Omental fat pad (tissue), 3 donors: ENCODE measurements at regions not wholly inside any gene's neighbourhood (a gene's known extent, or its start where the extent isn't known, plus 50 kb on each side); places are given as distances from the start of the nearest gene placed in this dataset.

ENCODE experiments used
- ATAC-seq: fragments of 150-250 bp; one replicate; pipeline ENCODE4 v1.9.1; 2016; ENCODE audit warnings: mild to moderate bottlenecking, moderate library complexity; ENCODE audit not compliant: low FRiP score
- DNase-seq: peaks from one replicate; pipeline ENCODE4 v3.0.0-alpha.2; 2019; ENCODE audit warnings: low spot score
- TF ChIP-seq, protein P1 (sequence below), 3 donors: fragments of 450-650 bp; IDR thresholded peaks; one replicate each; pipeline ENCODE4 v1.5.1; 2016 to 2017; ENCODE audit warnings: antibody characterized with exemption in 3 of 3, mild to moderate bottlenecking in 3 of 3, moderate library complexity in 2 of 3

DNA sequence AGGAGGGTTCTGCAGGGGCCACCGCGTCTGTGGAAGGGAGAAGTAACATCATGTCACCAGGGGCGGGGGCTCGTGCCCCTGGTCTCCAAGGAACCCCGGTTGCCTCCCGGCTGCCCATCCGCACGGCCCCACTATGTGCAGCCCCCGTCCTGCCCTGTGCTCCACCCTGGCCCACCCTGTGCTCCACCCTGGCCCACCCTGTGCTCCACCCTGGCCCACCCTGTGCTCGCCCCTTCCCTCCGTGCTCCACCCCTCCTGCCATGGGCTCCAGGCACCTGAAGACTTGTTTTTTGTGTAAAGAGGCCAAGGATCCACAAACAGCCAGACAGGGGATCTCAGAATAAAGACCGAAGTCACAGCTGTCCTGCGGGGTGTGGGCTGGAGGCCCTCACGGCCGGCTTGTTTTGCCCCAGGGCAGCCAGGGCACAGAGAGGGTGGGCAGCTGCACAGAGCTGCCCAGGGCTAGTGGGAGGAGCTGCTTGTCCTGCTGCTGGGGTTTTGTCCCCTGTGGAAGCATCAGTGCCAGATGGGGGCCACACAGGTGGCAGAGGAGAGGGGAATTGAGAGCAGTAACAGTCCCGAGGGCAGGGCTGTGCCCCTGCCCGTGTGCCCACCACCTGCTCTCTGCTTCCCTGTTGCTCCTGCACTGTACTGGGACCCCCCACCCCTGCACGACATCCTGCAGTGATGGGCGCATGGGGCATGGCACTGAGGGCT, 147.0 kb upstream of the CIBAR2 start:
- DNase-seq = no peak
- TF ChIP-seq, protein P1, sequence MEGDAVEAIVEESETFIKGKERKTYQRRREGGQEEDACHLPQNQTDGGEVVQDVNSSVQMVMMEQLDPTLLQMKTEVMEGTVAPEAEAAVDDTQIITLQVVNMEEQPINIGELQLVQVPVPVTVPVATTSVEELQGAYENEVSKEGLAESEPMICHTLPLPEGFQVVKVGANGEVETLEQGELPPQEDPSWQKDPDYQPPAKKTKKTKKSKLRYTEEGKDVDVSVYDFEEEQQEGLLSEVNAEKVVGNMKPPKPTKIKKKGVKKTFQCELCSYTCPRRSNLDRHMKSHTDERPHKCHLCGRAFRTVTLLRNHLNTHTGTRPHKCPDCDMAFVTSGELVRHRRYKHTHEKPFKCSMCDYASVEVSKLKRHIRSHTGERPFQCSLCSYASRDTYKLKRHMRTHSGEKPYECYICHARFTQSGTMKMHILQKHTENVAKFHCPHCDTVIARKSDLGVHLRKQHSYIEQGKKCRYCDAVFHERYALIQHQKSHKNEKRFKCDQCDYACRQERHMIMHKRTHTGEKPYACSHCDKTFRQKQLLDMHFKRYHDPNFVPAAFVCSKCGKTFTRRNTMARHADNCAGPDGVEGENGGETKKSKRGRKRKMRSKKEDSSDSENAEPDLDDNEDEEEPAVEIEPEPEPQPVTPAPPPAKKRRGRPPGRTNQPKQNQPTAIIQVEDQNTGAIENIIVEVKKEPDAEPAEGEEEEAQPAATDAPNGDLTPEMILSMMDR (IDR thresholded peaks at IDR 0.05) = no peak
- ATAC-seq = no peak

DNA sequence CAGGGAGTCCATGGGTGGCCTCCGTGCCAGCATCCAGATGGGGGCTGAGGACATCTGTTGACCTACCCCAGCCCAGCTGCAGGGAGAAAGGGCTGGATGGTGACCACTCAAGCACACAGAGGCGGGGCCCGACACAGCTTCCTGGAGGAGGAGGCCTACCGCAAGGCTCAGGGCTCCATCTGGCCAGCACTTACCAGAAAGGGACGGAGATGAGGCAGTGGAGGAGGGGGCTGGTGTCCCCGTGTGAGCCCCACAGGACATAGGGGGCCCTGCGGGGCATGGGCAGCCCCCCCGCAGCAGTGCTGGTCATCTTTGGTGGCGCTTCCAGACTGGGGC, 147.5 kb upstream of the CIBAR2 start:
- ATAC-seq (no peak), DNase-seq (no peak)
- TF ChIP-seq, protein P1 (IDR thresholded peaks at IDR 0.05) = no peak

DNA sequence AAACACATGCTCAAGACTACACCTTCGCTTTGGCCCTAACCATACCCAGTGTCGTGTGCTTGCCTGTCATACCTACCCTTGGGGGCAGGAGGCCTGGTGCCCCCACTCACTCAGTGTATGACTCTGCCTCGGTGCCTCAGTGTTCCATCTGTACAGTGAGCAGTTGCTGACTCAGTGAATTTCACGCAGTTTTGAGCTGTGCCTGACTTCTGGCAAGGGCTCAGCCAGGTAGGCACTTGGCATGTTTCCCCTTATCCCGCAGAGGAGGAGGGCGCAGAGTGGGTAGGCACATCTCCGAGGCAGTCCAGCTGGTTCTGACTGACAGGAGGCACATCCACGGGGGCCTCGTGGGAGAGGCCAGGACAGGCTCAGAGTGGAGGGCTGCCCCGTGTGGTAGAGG, 148.9 kb upstream of the CIBAR2 start:
- DNase-seq (no peak), ATAC-seq (no peak)
- TF ChIP-seq, protein P1 (IDR thresholded peaks at IDR 0.05) = no peak

DNA sequence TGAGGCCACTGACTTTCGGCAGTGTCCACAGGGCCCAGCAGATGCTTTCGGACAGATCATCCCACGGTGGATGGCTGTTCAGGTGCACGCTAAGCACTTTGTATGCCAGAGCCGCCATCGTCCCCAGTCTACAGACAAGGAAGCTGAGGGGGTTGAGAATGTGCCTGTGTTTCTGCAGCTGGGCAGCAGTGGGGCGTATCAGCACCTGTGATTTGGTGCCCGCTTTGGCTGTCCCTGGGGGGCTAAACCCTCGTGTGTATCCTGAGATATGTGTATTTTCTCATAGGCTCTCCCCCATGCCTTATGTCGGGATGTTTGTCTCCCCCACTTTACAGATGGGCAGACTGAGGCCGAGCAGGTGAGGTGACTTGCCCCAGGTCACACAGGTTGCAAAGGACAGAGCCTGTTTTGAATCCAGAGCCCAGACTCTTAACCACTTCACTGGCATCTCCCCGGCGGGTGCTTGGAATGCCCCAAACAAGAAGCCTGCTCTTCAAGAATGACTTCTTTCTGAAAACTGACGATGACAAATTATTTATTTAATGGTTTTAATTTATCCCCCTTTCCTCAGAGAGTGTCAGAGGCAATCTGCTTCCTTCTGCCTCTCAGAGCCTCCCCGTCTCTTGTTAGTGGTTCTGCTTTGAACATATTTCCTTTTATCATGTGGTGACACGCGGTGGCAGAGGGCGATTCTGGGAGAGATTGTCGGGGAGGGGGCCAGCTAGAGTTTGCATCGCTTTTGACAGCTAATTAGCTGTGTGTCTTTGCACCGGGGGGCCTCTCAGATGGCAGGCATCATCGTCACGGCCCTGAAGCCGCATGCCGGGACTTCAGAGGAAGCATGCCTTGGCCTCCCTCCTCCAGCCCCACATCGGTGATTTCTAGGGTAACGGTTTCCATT, 149.6 kb upstream of the CIBAR2 start:
- ATAC-seq (no peak), DNase-seq (no peak)
- TF ChIP-seq, protein P1 (IDR thresholded peaks at IDR 0.05) = no peak

DNA sequence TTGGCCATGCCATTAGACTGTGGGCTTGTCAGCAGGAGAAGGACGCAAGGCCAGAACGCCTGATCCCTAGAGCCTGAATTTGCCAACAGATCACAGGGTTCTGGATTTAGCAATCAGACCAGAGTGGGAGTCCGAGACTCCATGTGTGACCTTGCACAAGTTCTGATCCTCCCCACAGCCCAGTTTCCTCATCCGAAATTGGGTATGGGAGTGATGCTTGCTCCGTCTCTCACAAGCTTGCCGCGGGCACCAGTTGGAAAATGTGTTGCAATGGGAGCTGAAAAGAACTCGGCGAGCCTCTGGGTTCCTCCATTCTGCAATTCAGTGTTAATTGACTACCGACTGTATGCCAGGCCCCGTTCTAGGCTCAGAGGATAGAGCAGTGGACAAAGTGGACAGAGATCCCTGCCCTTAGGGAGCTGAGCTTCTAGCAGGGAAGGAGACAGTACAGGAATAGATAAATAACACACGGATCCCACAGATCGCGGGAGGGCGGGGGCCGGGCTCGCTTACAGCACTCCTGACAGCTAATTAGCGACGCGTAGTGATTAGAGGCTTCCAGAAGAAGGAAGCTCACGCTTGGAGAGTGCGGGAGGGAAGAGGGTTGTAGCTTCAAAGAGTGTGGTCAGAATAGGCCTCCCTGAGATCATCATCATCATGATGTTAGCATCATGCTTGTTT, 150.4 kb upstream of the CIBAR2 start:
- ATAC-seq = peak; percentile 25
- TF ChIP-seq, protein P1 (IDR thresholded peaks at IDR 0.05) = no peak
- DNase-seq = no peak

DNA sequence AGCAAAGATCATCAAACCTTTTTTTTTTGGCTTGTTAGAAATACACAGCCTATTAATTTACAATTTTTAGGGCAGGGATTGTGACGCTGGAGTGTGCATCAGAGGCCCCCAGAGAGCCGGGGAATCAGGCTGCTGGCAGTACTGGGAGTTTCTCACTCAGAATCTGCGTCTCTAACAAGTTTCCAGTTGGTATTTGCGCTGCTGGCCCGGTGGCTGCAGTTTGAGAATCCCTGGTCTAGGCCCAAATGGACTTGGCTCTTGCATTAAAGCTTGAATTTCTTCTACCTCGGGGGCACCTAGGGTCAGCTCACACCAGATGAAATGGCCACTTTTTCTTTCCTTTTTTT, 150.9 kb upstream of the CIBAR2 start:
- ATAC-seq = no peak
- TF ChIP-seq, protein P1 (IDR thresholded peaks at IDR 0.05) = no peak
- DNase-seq = no peak
